ENCODE measurements at regions not wholly inside any gene's neighbourhood (a gene's known extent, or its start where the extent isn't known, plus 50 kb on each side); places are given as distances from the start of the nearest gene placed in this dataset.

DNA sequence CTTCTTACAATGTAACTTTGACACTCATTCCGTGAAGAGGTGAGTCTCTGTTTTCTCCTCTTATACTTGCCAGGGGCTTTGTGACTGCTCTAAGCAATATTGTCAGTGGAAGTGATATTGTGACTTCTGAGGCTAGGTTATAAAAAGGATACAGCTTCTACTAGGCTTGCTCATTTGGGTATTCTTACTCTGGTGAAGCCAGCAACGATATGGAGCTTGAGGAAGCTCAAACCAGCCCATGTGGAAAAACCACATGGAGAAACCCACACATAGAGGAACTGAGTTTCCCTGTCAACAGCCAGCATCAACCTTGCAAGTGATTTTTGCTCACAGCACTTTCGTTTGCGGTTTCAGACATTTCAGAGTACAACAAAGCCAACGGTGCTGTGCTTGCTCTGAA is 149.6 kb upstream of the SEMA3E start:
- Histone ChIP-seq H3K27ac (ENCODE audit: low read depth, low read length) (no peak overlapping the region), H3K27me3 (ENCODE audit: control insufficient read depth, insufficient read depth, low read length) (no peaks in the 10 kb centered on the region), H3K4me1 (ENCODE audit: control insufficient read depth, insufficient read depth, low read length) (no peaks in the 10 kb centered on the region), H3K9ac (ENCODE audit: low read depth, low read length) (no peak overlapping the region), H3K4me3 (ENCODE audit: low read depth, low read length) (no peak overlapping the region), H3K9me3 (ENCODE audit: control insufficient read depth, insufficient read depth, low read length) (no peaks in the 10 kb centered on the region), H3K36me3 (ENCODE audit: control insufficient read depth, insufficient read depth, low read length) (no peaks in the 10 kb centered on the region)

DNA sequence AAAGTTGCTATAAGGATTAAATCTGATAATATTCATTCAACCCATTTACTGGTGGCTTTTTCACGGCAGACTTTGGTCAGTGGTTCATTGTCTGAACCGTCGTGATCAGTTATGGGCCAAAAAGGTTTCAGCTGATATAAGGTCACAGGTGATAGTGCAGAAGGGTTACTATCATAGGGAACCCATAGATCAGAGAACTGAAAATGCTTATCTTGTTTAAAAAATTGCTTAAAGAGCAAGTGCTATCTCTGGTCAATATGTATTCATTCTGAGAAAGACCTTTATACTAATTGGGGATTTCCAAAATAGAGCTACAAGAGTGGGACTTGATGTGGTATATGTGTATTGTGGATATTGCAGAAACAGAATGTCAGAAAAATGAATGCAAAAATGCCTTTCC is 147.8 kb upstream of the SEMA3E start:
- no peaks in the 10 kb centered on the region for H3K9me3 ChIP-seq (ENCODE audit: control insufficient read depth, insufficient read depth, low read length)
- no peak overlapping the region for H3K9ac ChIP-seq (ENCODE audit: low read depth, low read length)
- no peak overlapping the region for H3K27ac ChIP-seq (ENCODE audit: low read depth, low read length)
- H3K27me3 ChIP-seq (ENCODE audit: control insufficient read depth, insufficient read depth, low read length), result no peaks in the 10 kb centered on the region
- H3K36me3 ChIP-seq (ENCODE audit: control insufficient read depth, insufficient read depth, low read length), result no peaks in the 10 kb centered on the region
- H3K4me1 ChIP-seq (ENCODE audit: control insufficient read depth, insufficient read depth, low read length), result no peaks in the 10 kb centered on the region
- H3K4me3 ChIP-seq (ENCODE audit: low read depth, low read length), result no peak overlapping the region

DNA sequence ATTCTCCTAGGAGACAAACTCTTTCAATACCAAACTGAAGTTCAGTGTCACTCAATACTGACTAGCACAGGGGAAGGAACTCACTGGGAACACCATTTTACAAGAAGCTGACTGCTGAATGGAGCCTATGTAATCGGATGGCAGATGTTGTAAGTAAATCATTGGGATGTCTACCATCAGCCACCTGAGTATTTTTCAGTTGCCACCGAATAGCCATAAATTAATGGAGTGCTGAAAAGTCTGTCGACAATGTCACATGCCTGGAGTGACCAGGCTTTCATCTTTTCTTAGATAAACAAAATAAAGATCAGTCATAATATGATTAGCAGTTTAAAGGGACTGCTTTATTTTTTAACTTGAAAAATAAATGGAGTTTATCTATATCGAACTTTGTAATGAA is 145.9 kb upstream of the SEMA3E start:
- H3K4me3 ChIP-seq (ENCODE audit: low read depth, low read length), result no peak overlapping the region
- H3K27ac ChIP-seq (ENCODE audit: low read depth, low read length), result no peak overlapping the region
- no peaks in the 10 kb centered on the region for H3K4me1 ChIP-seq (ENCODE audit: control insufficient read depth, insufficient read depth, low read length)
- H3K9ac ChIP-seq (ENCODE audit: low read depth, low read length), result no peak overlapping the region
- no peaks in the 10 kb centered on the region for H3K36me3 ChIP-seq (ENCODE audit: control insufficient read depth, insufficient read depth, low read length)
- no peaks in the 10 kb centered on the region for H3K9me3 ChIP-seq (ENCODE audit: control insufficient read depth, insufficient read depth, low read length)
- no peaks in the 10 kb centered on the region for H3K27me3 ChIP-seq (ENCODE audit: control insufficient read depth, insufficient read depth, low read length)

DNA sequence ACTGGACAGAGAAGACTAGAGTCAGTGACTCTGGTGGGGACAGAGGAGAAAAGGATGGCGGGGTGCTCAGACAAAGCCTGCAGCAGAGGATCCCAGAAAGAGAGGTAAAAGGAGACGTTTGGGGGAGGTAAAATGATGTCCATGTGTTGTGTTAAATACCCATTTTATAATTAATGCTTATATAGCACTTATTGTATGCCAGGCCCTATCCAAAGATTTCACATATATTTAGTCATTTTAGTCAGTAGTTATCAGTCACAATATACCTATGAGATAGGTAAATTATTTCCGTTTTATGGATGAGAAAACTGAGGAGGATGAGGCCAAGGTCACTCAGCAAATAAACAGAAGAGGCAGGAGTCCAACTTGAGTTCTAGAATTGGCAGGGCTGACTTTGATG is 144.6 kb upstream of the SEMA3E start:
- no peaks in the 10 kb centered on the region for H3K4me1 ChIP-seq (ENCODE audit: control insufficient read depth, insufficient read depth, low read length)
- H3K36me3 ChIP-seq (ENCODE audit: control insufficient read depth, insufficient read depth, low read length), result no peaks in the 10 kb centered on the region
- H3K9ac ChIP-seq (ENCODE audit: low read depth, low read length), result no peak overlapping the region
- no peak overlapping the region for H3K27ac ChIP-seq (ENCODE audit: low read depth, low read length)
- no peaks in the 10 kb centered on the region for H3K27me3 ChIP-seq (ENCODE audit: control insufficient read depth, insufficient read depth, low read length)
- H3K4me3 ChIP-seq (ENCODE audit: low read depth, low read length), result no peak overlapping the region
- H3K9me3 ChIP-seq (ENCODE audit: control insufficient read depth, insufficient read depth, low read length), result no peaks in the 10 kb centered on the region

DNA sequence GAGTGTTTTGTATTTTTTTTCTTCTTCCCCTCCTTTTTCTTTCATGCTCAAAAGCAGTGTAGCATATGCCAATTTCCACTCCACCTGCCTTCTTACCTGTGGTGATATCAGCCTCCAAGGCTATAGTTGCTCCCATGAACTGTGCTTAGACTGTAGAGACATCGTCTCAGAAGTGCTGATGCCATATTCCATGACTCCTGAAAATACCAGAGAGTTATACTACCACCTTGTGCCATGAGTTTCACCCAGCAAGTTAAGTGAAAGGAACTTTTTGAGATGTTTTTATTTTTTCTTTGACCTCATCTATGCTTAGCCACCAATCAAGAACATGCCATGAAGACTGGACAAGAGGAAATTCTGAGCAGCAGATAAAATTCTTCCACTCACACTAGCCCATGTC is 142.8 kb upstream of the SEMA3E start:
- no peaks in the 10 kb centered on the region for H3K27me3 ChIP-seq (ENCODE audit: control insufficient read depth, insufficient read depth, low read length)
- no peak overlapping the region for H3K9ac ChIP-seq (ENCODE audit: low read depth, low read length)
- no peaks in the 10 kb centered on the region for H3K4me1 ChIP-seq (ENCODE audit: control insufficient read depth, insufficient read depth, low read length)
- H3K9me3 ChIP-seq (ENCODE audit: control insufficient read depth, insufficient read depth, low read length), result no peaks in the 10 kb centered on the region
- no peaks in the 10 kb centered on the region for H3K36me3 ChIP-seq (ENCODE audit: control insufficient read depth, insufficient read depth, low read length)
- H3K27ac ChIP-seq (ENCODE audit: low read depth, low read length), result no peak overlapping the region
- no peak overlapping the region for H3K4me3 ChIP-seq (ENCODE audit: low read depth, low read length)

DNA sequence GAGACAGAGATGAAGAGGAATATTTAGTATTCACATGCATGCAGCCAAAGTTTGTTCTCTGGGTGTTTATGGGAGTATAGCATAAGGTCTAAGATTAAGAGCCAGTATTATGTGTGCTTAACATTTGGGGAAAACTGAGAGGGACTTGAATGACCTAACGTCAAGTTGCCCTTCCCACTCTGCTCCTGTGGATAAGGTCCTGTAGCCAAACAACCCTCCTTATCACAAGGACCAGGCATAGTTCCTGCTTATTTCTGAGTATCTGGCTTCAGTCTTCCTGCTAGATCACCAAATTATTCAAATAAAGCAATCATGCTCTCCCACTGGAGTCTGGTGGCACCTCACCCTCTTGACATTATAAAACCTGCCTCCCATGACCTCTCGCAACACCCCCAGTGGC is 137.9 kb upstream of the SEMA3E start:
- no peaks in the 10 kb centered on the region for H3K27me3 ChIP-seq (ENCODE audit: control insufficient read depth, insufficient read depth, low read length)
- no peak overlapping the region for H3K27ac ChIP-seq (ENCODE audit: low read depth, low read length)
- H3K36me3 ChIP-seq (ENCODE audit: control insufficient read depth, insufficient read depth, low read length), result no peaks in the 10 kb centered on the region
- no peaks in the 10 kb centered on the region for H3K4me1 ChIP-seq (ENCODE audit: control insufficient read depth, insufficient read depth, low read length)
- H3K9me3 ChIP-seq (ENCODE audit: control insufficient read depth, insufficient read depth, low read length), result no peaks in the 10 kb centered on the region
- no peak overlapping the region for H3K4me3 ChIP-seq (ENCODE audit: low read depth, low read length)
- H3K9ac ChIP-seq (ENCODE audit: low read depth, low read length), result no peak overlapping the region

DNA sequence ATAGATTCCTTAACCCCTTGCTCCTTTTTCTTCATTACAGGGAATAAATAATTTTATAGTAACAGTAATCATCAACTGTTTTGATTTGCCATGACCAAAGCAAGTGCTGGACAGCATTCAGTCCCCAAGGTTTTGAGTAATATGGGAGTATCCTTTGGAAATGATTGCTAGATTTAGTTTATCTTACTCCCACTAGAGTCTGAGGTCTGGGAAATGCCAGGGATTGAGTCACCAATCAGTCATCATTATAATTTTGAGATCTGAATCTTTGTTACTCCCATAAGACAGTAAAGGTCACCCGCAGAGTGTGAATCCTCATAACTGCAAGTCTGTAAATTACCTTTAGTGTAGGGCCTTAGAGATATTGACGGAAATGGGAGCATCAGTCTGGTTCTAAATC is 133.7 kb upstream of the SEMA3E start:
- H3K36me3 ChIP-seq (ENCODE audit: control insufficient read depth, insufficient read depth, low read length), result no peaks in the 10 kb centered on the region
- H3K27ac ChIP-seq (ENCODE audit: low read depth, low read length), result no peak overlapping the region
- H3K27me3 ChIP-seq (ENCODE audit: control insufficient read depth, insufficient read depth, low read length), result no peaks in the 10 kb centered on the region
- no peak overlapping the region for H3K4me3 ChIP-seq (ENCODE audit: low read depth, low read length)
- no peak overlapping the region for H3K9ac ChIP-seq (ENCODE audit: low read depth, low read length)
- H3K4me1 ChIP-seq (ENCODE audit: control insufficient read depth, insufficient read depth, low read length), result no peaks in the 10 kb centered on the region
- no peaks in the 10 kb centered on the region for H3K9me3 ChIP-seq (ENCODE audit: control insufficient read depth, insufficient read depth, low read length)

DNA sequence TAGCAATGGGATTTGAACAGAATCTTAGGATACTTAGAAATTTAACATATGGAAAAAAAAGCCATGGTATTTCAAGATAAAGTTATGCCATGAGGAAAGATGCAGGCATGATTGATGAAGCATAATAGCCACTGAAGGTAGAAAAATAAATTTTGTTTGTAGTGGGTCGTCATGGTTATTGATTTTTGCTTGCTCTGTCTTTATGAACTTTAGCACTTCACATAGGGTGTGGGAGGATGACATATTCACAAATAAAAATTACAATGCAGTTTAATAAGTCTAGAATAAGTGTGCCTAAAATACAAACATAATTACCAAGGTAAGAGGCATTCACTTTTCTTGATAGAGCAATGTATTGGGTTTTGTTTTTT is 129.1 kb upstream of the SEMA3E start:
- H3K36me3 ChIP-seq (ENCODE audit: control insufficient read depth, insufficient read depth, low read length), result no peaks in the 10 kb centered on the region
- no peak overlapping the region for H3K4me3 ChIP-seq (ENCODE audit: low read depth, low read length)
- no peaks in the 10 kb centered on the region for H3K9me3 ChIP-seq (ENCODE audit: control insufficient read depth, insufficient read depth, low read length)
- no peak overlapping the region for H3K9ac ChIP-seq (ENCODE audit: low read depth, low read length)
- peaks cover 7% of the 10 kb centered on the region for H3K4me1 ChIP-seq (ENCODE audit: control insufficient read depth, insufficient read depth, low read length)
- no peaks in the 10 kb centered on the region for H3K27me3 ChIP-seq (ENCODE audit: control insufficient read depth, insufficient read depth, low read length)
- no peak overlapping the region for H3K27ac ChIP-seq (ENCODE audit: low read depth, low read length)

DNA sequence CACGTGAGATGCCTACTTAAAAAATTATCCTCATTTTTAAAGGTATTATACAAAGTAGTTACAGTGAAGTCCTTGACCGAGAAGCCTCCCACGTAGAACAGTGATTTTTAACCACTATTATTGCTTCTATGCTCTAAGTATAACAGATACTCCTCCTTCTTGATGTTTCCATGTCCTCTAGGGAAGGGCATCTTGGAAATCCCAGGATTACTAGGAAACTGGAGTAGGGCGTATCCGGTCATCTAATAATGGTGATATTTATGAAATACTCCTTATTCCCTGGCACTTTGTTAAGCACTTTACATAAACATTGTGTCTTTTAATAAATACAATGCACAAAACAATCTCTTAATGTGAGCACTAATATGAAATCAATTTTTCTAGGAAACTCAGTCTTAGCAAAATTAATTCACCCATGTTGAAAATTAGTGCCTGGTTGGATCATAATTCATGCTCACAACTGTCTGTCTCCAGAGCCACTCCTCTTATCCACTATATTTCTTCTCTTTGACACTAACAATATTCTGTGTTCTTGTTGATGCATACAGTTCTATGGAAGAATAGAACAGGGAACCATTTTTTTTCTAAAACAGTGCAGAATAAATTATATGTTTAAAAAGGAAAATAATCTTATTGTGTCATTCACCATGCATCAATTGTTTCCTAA is 128.6 kb upstream of the SEMA3E start:
- Histone ChIP-seq H3K4me3 (ENCODE audit: low read depth, low read length) (no peak overlapping the region), H3K9ac (ENCODE audit: low read depth, low read length) (no peak overlapping the region), H3K4me1 (ENCODE audit: control insufficient read depth, insufficient read depth, low read length) (peaks cover 7% of the 10 kb centered on the region), H3K27ac (ENCODE audit: low read depth, low read length) (no peak overlapping the region), H3K27me3 (ENCODE audit: control insufficient read depth, insufficient read depth, low read length) (no peaks in the 10 kb centered on the region), H3K36me3 (ENCODE audit: control insufficient read depth, insufficient read depth, low read length) (no peaks in the 10 kb centered on the region), H3K9me3 (ENCODE audit: control insufficient read depth, insufficient read depth, low read length) (no peaks in the 10 kb centered on the region)

DNA sequence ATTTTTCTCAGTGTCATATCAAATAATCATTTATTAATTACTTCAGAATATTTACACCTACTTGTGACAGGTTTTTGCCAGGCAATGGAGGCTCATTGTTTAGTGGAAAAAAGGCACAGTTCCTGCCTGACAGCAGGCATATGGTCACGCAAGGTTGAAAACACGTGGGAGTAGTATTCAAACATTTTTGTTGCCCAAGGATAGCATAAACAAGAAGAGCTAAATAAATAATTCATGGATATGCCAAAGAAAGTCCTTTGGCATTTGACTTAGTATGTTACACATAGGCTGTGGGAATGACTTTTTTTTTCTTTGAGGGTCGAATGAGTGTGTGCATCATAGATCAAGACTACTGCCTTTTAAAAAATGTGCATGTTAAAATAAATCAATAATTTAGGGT is 120.5 kb upstream of the SEMA3E start:
- Histone ChIP-seq H3K36me3 (ENCODE audit: control insufficient read depth, insufficient read depth, low read length) (no peaks in the 10 kb centered on the region), H3K27me3 (ENCODE audit: control insufficient read depth, insufficient read depth, low read length) (no peaks in the 10 kb centered on the region), H3K27ac (ENCODE audit: low read depth, low read length) (no peak overlapping the region), H3K9me3 (ENCODE audit: control insufficient read depth, insufficient read depth, low read length) (no peaks in the 10 kb centered on the region), H3K4me1 (ENCODE audit: control insufficient read depth, insufficient read depth, low read length) (no peaks in the 10 kb centered on the region), H3K9ac (ENCODE audit: low read depth, low read length) (no peak overlapping the region), H3K4me3 (ENCODE audit: low read depth, low read length) (no peak overlapping the region)

DNA sequence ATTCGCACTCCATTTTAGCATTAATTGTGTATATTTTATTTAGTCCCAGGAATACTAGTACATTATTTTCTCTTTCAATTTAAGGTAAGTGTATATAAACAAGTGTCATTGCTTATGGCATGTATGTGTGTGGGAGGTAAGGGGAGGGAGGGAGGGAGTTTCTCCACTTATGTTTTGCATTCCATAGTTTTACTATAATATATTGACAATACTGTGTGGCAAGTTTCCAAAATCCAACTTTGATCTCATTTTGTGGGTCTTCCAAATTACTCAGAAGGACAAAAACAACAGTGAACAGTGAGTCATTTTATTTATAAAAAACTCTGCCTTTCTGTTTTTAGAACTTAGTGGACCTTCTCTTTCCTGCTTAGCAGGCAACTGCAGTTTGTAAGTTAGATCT is 102.3 kb upstream of the SEMA3E start:
- Histone ChIP-seq H3K9me3 (ENCODE audit: control insufficient read depth, insufficient read depth, low read length) (peaks cover 12% of the 10 kb centered on the region), H3K27ac (ENCODE audit: low read depth, low read length) (no peak overlapping the region), H3K36me3 (ENCODE audit: control insufficient read depth, insufficient read depth, low read length) (no peaks in the 10 kb centered on the region), H3K4me3 (ENCODE audit: low read depth, low read length) (no peak overlapping the region), H3K27me3 (ENCODE audit: control insufficient read depth, insufficient read depth, low read length) (no peaks in the 10 kb centered on the region), H3K9ac (ENCODE audit: low read depth, low read length) (no peak overlapping the region), H3K4me1 (ENCODE audit: control insufficient read depth, insufficient read depth, low read length) (no peaks in the 10 kb centered on the region)

DNA sequence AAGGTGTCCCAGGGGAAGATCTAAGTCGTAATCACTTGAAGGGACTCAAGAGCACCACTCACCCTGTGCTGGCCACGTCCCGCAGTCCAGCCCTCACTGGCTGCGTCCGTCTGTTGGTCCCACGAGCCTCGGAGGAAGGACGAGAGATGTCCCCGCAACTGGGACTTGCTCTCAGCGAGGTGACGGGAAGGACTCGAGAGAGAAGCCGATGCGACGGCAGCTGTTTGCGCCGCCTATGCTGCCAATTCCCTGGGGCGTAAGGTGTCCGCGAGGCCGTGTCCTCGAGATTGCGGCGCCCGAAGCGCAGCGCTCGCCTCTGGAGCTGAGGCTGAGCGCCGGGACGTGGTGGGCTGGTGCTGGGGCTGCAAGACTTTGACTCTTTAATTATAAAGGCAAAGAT is 100.6 kb upstream of the SEMA3E start:
- Histone ChIP-seq H3K9me3 (ENCODE audit: control insufficient read depth, insufficient read depth, low read length) (peaks cover 12% of the 10 kb centered on the region), H3K4me1 (ENCODE audit: control insufficient read depth, insufficient read depth, low read length) (no peaks in the 10 kb centered on the region), H3K36me3 (ENCODE audit: control insufficient read depth, insufficient read depth, low read length) (no peaks in the 10 kb centered on the region), H3K4me3 (ENCODE audit: low read depth, low read length) (no peak overlapping the region), H3K27me3 (ENCODE audit: control insufficient read depth, insufficient read depth, low read length) (no peaks in the 10 kb centered on the region), H3K9ac (ENCODE audit: low read depth, low read length) (no peak overlapping the region), H3K27ac (ENCODE audit: low read depth, low read length) (no peak overlapping the region)
